ENCODE measurements at regions not wholly inside any gene's neighbourhood (a gene's known extent, or its start where the extent isn't known, plus 50 kb on each side); places are given as distances from the start of the nearest gene placed in this dataset.

DNA sequence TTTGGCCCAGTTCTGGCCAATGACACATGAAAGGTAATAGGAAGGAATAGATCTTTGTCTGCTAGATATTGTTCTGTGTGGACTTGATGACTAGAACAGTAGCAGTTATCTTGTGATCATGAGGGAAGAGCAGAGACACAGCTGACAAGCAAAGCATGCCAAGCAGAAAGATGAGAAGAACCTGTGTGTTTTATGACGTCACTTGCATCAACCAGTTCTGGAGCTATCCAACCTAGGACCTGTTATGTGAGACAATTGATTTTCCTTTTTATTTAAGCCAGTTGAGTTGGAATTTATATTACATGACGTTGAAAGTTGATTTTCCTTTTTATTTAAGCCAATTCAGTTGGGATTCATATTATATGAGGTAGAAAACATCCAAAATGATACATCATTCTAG lies 143.2 kb downstream of the MCHR2 start:
- TF ChIP-seq, protein P1, sequence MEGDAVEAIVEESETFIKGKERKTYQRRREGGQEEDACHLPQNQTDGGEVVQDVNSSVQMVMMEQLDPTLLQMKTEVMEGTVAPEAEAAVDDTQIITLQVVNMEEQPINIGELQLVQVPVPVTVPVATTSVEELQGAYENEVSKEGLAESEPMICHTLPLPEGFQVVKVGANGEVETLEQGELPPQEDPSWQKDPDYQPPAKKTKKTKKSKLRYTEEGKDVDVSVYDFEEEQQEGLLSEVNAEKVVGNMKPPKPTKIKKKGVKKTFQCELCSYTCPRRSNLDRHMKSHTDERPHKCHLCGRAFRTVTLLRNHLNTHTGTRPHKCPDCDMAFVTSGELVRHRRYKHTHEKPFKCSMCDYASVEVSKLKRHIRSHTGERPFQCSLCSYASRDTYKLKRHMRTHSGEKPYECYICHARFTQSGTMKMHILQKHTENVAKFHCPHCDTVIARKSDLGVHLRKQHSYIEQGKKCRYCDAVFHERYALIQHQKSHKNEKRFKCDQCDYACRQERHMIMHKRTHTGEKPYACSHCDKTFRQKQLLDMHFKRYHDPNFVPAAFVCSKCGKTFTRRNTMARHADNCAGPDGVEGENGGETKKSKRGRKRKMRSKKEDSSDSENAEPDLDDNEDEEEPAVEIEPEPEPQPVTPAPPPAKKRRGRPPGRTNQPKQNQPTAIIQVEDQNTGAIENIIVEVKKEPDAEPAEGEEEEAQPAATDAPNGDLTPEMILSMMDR (IDR thresholded peaks at IDR 0.05): no peak
- no peak for TF ChIP-seq POLR2A (IDR thresholded peaks at IDR 0.05)
